Ishikawa (cell line): ENCODE measurements at regions not wholly inside any gene's neighbourhood (a gene's known extent, or its start where the extent isn't known, plus 50 kb on each side); places are given as distances from the start of the nearest gene placed in this dataset.

ENCODE experiments used
- CEBPB ChIP-seq: IDR thresholded peaks from 2 replicates; pipeline ENCODE4 v1.6.1; 2012
- CREB1 ChIP-seq: IDR thresholded peaks from 2 replicates; pipeline ENCODE4 v1.6.1; 2012; ENCODE audit warnings: low read depth
- EGR1 ChIP-seq: IDR thresholded peaks from 2 replicates; pipeline ENCODE4 v1.6.1; 2012
- EP300 ChIP-seq: IDR thresholded peaks from 2 replicates; pipeline ENCODE4 v1.6.1; 2012; ENCODE audit warnings: borderline replicate concordance
- FOXM1 ChIP-seq: IDR thresholded peaks from 2 replicates; pipeline ENCODE4 v1.6.1; 2012; ENCODE audit warnings: low read depth, borderline replicate concordance
- NFIC ChIP-seq: IDR thresholded peaks from 2 replicates; pipeline ENCODE4 v1.6.1; 2012
- TAF1 ChIP-seq: IDR thresholded peaks from 2 replicates; pipeline ENCODE4 v1.6.1; 2012; ENCODE audit warnings: low read depth, mild to moderate bottlenecking
- TEAD4 ChIP-seq: IDR thresholded peaks from 2 replicates; pipeline ENCODE4 v1.6.1; 2012
- ZBTB7A ChIP-seq: IDR thresholded peaks from 2 replicates; pipeline ENCODE4 v1.6.1; 2012; ENCODE audit warnings: low read depth
- TF ChIP-seq, protein P1 (sequence below): IDR thresholded peaks from 2 replicates; pipeline ENCODE4 v1.6.1; 2012
- TF ChIP-seq, protein P2 (sequence below): IDR thresholded peaks from 2 replicates; pipeline ENCODE4 v1.6.1; 2012; ENCODE audit warnings: low read depth, mild to moderate bottlenecking
- TF ChIP-seq, protein P3 (sequence below): IDR thresholded peaks from 2 replicates; pipeline ENCODE4 v1.6.1; 2012

DNA sequence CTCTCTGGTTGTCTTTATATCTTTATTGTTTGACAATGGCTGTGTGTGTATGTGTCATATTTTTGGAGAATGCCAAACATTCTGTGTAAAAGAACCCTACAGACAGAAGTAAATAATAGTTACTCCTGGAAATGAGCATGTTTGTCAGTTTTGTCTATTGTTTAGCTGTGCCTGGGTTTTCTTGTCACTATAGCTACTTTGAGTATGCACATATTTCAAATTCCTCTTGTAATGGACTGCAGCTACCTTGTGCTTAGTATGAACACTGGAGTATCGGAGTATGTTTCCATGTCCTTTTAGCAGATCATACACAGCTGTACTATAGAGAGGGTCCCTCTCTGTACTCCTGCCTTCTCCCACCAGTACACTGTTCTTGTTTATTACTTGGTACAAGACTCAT is 58.0 kb upstream of the DOCK10 start:
- TF ChIP-seq CREB1 (no peak), TEAD4 (no peak), EGR1 (no peak), EP300 (no peak), CEBPB (no peak), FOXM1 (no peak), ZBTB7A (no peak), TAF1 (no peak)
- TF ChIP-seq, protein P1, sequence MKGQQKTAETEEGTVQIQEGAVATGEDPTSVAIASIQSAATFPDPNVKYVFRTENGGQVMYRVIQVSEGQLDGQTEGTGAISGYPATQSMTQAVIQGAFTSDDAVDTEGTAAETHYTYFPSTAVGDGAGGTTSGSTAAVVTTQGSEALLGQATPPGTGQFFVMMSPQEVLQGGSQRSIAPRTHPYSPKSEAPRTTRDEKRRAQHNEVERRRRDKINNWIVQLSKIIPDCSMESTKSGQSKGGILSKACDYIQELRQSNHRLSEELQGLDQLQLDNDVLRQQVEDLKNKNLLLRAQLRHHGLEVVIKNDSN = no peak
- TF ChIP-seq, protein P2, sequence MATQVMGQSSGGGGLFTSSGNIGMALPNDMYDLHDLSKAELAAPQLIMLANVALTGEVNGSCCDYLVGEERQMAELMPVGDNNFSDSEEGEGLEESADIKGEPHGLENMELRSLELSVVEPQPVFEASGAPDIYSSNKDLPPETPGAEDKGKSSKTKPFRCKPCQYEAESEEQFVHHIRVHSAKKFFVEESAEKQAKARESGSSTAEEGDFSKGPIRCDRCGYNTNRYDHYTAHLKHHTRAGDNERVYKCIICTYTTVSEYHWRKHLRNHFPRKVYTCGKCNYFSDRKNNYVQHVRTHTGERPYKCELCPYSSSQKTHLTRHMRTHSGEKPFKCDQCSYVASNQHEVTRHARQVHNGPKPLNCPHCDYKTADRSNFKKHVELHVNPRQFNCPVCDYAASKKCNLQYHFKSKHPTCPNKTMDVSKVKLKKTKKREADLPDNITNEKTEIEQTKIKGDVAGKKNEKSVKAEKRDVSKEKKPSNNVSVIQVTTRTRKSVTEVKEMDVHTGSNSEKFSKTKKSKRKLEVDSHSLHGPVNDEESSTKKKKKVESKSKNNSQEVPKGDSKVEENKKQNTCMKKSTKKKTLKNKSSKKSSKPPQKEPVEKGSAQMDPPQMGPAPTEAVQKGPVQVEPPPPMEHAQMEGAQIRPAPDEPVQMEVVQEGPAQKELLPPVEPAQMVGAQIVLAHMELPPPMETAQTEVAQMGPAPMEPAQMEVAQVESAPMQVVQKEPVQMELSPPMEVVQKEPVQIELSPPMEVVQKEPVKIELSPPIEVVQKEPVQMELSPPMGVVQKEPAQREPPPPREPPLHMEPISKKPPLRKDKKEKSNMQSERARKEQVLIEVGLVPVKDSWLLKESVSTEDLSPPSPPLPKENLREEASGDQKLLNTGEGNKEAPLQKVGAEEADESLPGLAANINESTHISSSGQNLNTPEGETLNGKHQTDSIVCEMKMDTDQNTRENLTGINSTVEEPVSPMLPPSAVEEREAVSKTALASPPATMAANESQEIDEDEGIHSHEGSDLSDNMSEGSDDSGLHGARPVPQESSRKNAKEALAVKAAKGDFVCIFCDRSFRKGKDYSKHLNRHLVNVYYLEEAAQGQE = no peak
- TF ChIP-seq, protein P3, sequence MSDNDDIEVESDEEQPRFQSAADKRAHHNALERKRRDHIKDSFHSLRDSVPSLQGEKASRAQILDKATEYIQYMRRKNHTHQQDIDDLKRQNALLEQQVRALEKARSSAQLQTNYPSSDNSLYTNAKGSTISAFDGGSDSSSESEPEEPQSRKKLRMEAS = no peak

DNA sequence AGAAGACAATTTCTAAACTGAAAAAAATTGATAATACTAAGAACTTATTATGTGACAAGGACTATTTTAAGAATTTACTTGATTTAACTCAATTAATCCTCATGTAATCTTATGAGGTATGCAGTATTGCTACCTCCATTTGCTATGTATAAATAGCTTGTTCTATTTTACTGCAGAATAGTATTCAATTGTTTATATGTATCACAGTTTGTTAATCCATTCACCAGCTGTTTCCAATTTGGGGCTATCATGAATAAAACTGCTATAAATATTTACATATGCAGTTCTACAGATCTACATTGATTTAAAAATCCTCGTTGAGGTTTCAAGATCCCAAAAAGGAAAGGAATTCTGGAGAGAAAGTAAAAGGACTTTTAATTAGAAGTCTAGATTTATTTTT is 54.8 kb upstream of the DOCK10 start:
- TF ChIP-seq TAF1 = no peak
- no peak for TF ChIP-seq NFIC
